ENCODE measurements at regions not wholly inside any gene's neighbourhood (a gene's known extent, or its start where the extent isn't known, plus 50 kb on each side); places are given as distances from the start of the nearest gene placed in this dataset.

- TF ChIP-seq POLR2A (IDR thresholded peaks at IDR 0.05) (no peak), POLR2AphosphoS5 (IDR thresholded peaks at IDR 0.05; ENCODE audit: insufficient read depth in 1 of 2, low read depth in 1 of 2) (no peak), CTCF (IDR thresholded peaks at IDR 0.05) (peak; percentile 47 to 75 (median 56))
Measured at GRCh38 chr10:128211953-128212727, 85.9 kb upstream of the MKI67 start.
